PC-3 (cell line): ENCODE measurements at regions not wholly inside any gene's neighbourhood (a gene's known extent, or its start where the extent isn't known, plus 50 kb on each side); places are given as distances from the start of the nearest gene placed in this dataset.
"Not testable (repeated sequence)": the region's sequence is repeated elsewhere in the genome, so short reads cannot be mapped to it uniquely, and the experiment has no call there.

Experiments
- CTCF ChIP-seq: fragments of 300-600 bp; sonication (generic); conservative IDR thresholded peaks from 2 replicates; pipeline ENCODE4 v1.5.1; 2017; ENCODE audit warnings: antibody characterized with exemption, low read depth, mild to moderate bottlenecking, low read length
- EZH2 ChIP-seq: fragments of 300-600 bp; sonication (generic); IDR thresholded peaks from one replicate; pipeline ENCODE4 v1.6.1; 2017; ENCODE audit warnings: antibody characterized with exemption, mild to moderate bottlenecking, low read length; ENCODE audit not compliant: unreplicated experiment
- EZH2phosphoT487 ChIP-seq: fragments of 300-600 bp; sonication (generic); IDR thresholded peaks from 2 replicates; pipeline ENCODE4 v1.6.1; 2018; ENCODE audit warnings: mild to moderate bottlenecking, antibody characterized with exemption, low read length, borderline replicate concordance

DNA sequence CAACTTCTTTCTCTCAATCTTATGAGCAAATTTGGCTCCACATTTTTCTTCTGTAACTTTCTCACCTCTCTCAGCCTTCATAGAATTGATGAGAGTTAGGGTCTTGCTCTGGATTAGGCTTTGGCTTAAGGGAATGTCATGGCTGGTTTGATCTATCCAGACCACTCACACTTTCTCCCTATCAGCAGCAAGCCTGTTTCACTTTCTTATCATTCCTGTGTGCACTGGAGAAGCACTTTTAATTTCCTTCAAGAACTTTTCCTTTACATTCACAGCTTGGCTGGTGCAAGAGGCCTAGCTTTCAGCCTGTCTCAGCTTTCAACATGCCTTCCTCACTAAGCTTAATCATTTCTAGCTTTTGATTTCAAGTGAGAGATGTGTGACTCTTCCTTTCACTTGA is 134.5 kb upstream of the FZD8 start:
- TF ChIP-seq CTCF, EZH2, EZH2phosphoT487: not testable (repeated sequence)
